Activated naive CD4-positive, alpha-beta T cell treated with anti-CD3 and anti-CD28 coated beads, Interleukin-2, amount 10 ng/mL, durations not matched to agents 7 days and 5 days (primary cell): ENCODE measurements at regions not wholly inside any gene's neighbourhood (a gene's known extent, or its start where the extent isn't known, plus 50 kb on each side); places are given as distances from the start of the nearest gene placed in this dataset.

Experiments used
- CTCF ChIA-PET: fragments of 350-600 bp; sonication (Branson Sonifier 250); formaldehyde crosslinking; loops from one replicate; lab custom pipeline; 2021; ENCODE audit warnings: antibody characterized with exemption; lab: Charles Lee
- DNase-seq: peaks from one replicate; pipeline ENCODE4 v3.0.0-alpha.2; 2020
- H3K27ac Mint-ChIP-seq: one replicate; pipeline ENCODE4 v1.8.0; 2021; ENCODE audit warnings: mild to moderate bottlenecking, moderate library complexity, mixed read lengths
- H3K27me3 Mint-ChIP-seq: one replicate; pipeline ENCODE4 v1.8.0; 2021; ENCODE audit warnings: mild to moderate bottlenecking, mixed read lengths
- H3K36me3 Mint-ChIP-seq: one replicate; pipeline ENCODE4 v1.8.0; 2021; ENCODE audit warnings: mixed read lengths
- H3K4me1 Mint-ChIP-seq: one replicate; pipeline ENCODE4 v1.8.0; 2021; ENCODE audit warnings: mixed read lengths
- H3K4me3 Mint-ChIP-seq: one replicate; pipeline ENCODE4 v1.8.0; 2021; ENCODE audit warnings: mild to moderate bottlenecking, moderate library complexity, mixed read lengths
- H3K9me3 Mint-ChIP-seq: one replicate; pipeline ENCODE4 v1.8.0; 2021; ENCODE audit warnings: mixed read lengths

GRCh38 chr4:129543299-129543698 is 447.3 kb downstream of the C4orf33 start:
- Mint-ChIP-seq H3K9me3 (no peaks in the 10 kb centered on the region), H3K27me3 (no peaks in the 10 kb centered on the region), H3K4me1 (no peaks in the 10 kb centered on the region), H3K4me3 (no peak overlapping the region), H3K36me3 (no peaks in the 10 kb centered on the region), H3K27ac (no peak overlapping the region)
- no peak for DNase-seq
- CTCF ChIA-PET, result no interaction called here

GRCh38 chr4:129545599-129546278 is 449.8 kb downstream of the C4orf33 start:
- Mint-ChIP-seq H3K27ac (no peak overlapping the region), H3K9me3 (no peaks in the 10 kb centered on the region), H3K4me1 (no peaks in the 10 kb centered on the region), H3K27me3 (no peaks in the 10 kb centered on the region), H3K36me3 (no peaks in the 10 kb centered on the region), H3K4me3 (no peak overlapping the region)
- CTCF ChIA-PET, result no interaction called here
- no peak for DNase-seq

- no peak for DNase-seq
Observed at GRCh38 chr4:129546531-129546930, 450.6 kb downstream of the C4orf33 start.

GRCh38 chr4:129550281-129550785 is 454.4 kb downstream of the C4orf33 start:
- Mint-ChIP-seq H3K4me1 (no peaks in the 10 kb centered on the region), H3K27ac (no peak overlapping the region), H3K4me3 (no peak overlapping the region), H3K9me3 (no peaks in the 10 kb centered on the region), H3K27me3 (no peaks in the 10 kb centered on the region), H3K36me3 (no peaks in the 10 kb centered on the region)
- DNase-seq, result no peak
- CTCF ChIA-PET, result no interaction called here

More at GRCh38 chr4:129546531-129546930, 450.6 kb downstream of the C4orf33 start:
- Mint-ChIP-seq H3K4me3 (no peak overlapping the region), H3K9me3 (no peaks in the 10 kb centered on the region), H3K4me1 (no peaks in the 10 kb centered on the region), H3K36me3 (no peaks in the 10 kb centered on the region), H3K27ac (no peak overlapping the region), H3K27me3 (no peaks in the 10 kb centered on the region)
- CTCF ChIA-PET, result no interaction called here

GRCh38 chr4:129561280-129561679 is 465.3 kb downstream of the C4orf33 start:
- no peak for DNase-seq
- Mint-ChIP-seq H3K27ac (no peak overlapping the region), H3K27me3 (no peaks in the 10 kb centered on the region), H3K4me3 (no peak overlapping the region), H3K9me3 (no peaks in the 10 kb centered on the region), H3K4me1 (no peaks in the 10 kb centered on the region), H3K36me3 (no peaks in the 10 kb centered on the region)
- CTCF ChIA-PET, result no interaction called here

DNA sequence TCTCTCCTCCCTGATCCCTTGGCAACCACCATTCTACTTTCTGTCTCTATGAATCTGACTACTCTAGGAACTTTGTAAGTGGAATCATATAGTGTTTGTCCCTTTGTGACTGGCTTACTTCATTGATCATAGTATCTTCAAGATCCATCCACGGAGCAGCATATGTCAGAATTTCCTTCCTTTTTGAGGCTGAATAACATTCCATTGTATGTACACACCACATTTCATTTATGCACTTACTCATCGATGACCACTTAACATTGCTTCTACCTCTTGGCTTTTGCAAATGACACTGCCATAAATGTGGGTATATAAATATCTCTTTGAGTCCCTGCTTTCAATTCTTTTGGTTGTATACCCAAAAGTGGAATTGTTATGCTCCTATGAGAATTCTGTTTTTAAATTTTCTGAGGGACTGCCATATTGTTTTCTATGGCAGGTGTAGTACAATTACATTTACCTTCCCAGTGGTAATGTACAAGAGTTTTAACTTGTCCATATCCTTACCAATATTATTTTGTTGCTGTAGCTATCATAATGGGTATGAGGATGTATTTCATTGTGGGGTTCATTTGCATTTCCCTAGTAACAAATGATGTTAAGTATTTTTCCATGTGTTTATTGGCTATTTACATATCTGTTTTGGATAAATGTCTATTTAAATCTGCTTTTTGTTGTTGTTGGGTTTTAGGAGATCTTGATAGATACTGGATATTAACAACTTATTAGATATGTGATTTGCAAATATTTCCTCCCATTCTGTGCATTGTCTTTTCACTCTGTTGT is 466.1 kb downstream of the C4orf33 start:
- no peak for DNase-seq
- Mint-ChIP-seq H3K4me1 (no peaks in the 10 kb centered on the region), H3K4me3 (no peak overlapping the region), H3K27ac (no peak overlapping the region), H3K27me3 (no peaks in the 10 kb centered on the region), H3K9me3 (no peaks in the 10 kb centered on the region), H3K36me3 (no peaks in the 10 kb centered on the region)
- CTCF ChIA-PET, result no interaction called here

DNA sequence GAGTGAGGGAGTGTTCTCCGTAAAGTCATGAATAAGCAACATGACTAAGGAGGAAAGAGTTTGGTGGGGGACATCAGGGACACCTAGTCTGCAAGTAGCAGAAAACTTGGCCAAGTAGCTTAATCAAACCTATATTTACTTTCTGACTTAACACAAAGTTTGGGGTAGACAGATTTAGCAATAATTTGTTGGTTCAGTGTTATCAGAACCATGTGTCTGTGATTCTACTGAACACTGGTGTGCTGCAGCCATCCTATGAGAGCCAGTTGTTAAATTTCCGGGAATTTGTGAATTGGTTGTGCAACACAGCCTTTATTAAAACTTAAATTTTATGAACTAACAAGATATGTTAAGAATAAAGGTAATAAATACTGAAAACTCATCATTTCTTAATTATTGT is 469.3 kb downstream of the C4orf33 start:
- DNase-seq, result no peak
- Mint-ChIP-seq H3K27me3 (no peaks in the 10 kb centered on the region), H3K4me1 (no peaks in the 10 kb centered on the region), H3K27ac (no peak overlapping the region), H3K9me3 (no peaks in the 10 kb centered on the region), H3K36me3 (no peaks in the 10 kb centered on the region), H3K4me3 (no peak overlapping the region)
- CTCF ChIA-PET, result no interaction called here

GRCh38 chr4:129570326-129570725 is 474.4 kb downstream of the C4orf33 start:
- CTCF ChIA-PET, result no interaction called here
- Mint-ChIP-seq H3K36me3 (no peaks in the 10 kb centered on the region), H3K27me3 (no peaks in the 10 kb centered on the region), H3K9me3 (no peaks in the 10 kb centered on the region), H3K27ac (no peak overlapping the region), H3K4me3 (no peak overlapping the region), H3K4me1 (no peaks in the 10 kb centered on the region)
- DNase-seq, result no peak

- Mint-ChIP-seq H3K27ac (no peak overlapping the region), H3K27me3 (no peaks in the 10 kb centered on the region), H3K9me3 (no peaks in the 10 kb centered on the region), H3K4me3 (no peak overlapping the region), H3K36me3 (no peaks in the 10 kb centered on the region), H3K4me1 (no peaks in the 10 kb centered on the region)
- DNase-seq, result no peak
- CTCF ChIA-PET, result no interaction called here
Observed at GRCh38 chr4:129578336-129578735, 482.4 kb downstream of the C4orf33 start.

GRCh38 chr4:129581305-129581704 is 485.4 kb downstream of the C4orf33 start:
- H3K4me1 Mint-ChIP-seq, result no peaks in the 10 kb centered on the region
- H3K9me3 Mint-ChIP-seq, result no peaks in the 10 kb centered on the region
- CTCF ChIA-PET, result no interaction called here
- no peak overlapping the region for H3K4me3 Mint-ChIP-seq
- no peaks in the 10 kb centered on the region for H3K27me3 Mint-ChIP-seq
- no peak overlapping the region for H3K27ac Mint-ChIP-seq
- no peaks in the 10 kb centered on the region for H3K36me3 Mint-ChIP-seq
- no peak for DNase-seq

- CTCF ChIA-PET, result no interaction called here
- Mint-ChIP-seq H3K27ac (no peak overlapping the region), H3K4me1 (no peaks in the 10 kb centered on the region), H3K9me3 (no peaks in the 10 kb centered on the region), H3K27me3 (no peaks in the 10 kb centered on the region), H3K36me3 (no peaks in the 10 kb centered on the region), H3K4me3 (no peak overlapping the region)
- DNase-seq, result no peak
Observed at GRCh38 chr4:129583868-129584267, 487.9 kb downstream of the C4orf33 start.

- CTCF ChIA-PET, result no interaction called here
- H3K4me3 Mint-ChIP-seq, result no peak overlapping the region
- no peaks in the 10 kb centered on the region for H3K27me3 Mint-ChIP-seq
- H3K4me1 Mint-ChIP-seq, result no peaks in the 10 kb centered on the region
- no peak for DNase-seq
- no peak overlapping the region for H3K27ac Mint-ChIP-seq
- H3K36me3 Mint-ChIP-seq, result no peaks in the 10 kb centered on the region
- H3K9me3 Mint-ChIP-seq, result peaks cover under 1% of the 10 kb centered on the region
Observed at GRCh38 chr4:129598582-129598981, 502.6 kb downstream of the C4orf33 start.

- no peaks in the 10 kb centered on the region for H3K4me1 Mint-ChIP-seq
Observed at GRCh38 chr4:129600898-129601297, 504.9 kb downstream of the C4orf33 start.

GRCh38 chr4:129602447-129602846 is 506.5 kb downstream of the C4orf33 start:
- CTCF ChIA-PET, result no interaction called here
- no peak for DNase-seq
- Mint-ChIP-seq H3K27ac (no peak overlapping the region), H3K4me3 (no peak overlapping the region), H3K4me1 (no peaks in the 10 kb centered on the region), H3K36me3 (no peaks in the 10 kb centered on the region), H3K9me3 (no peaks in the 10 kb centered on the region), H3K27me3 (no peaks in the 10 kb centered on the region)

More at GRCh38 chr4:129600898-129601297, 504.9 kb downstream of the C4orf33 start:
- H3K9me3 Mint-ChIP-seq, result no peaks in the 10 kb centered on the region
- H3K4me3 Mint-ChIP-seq, result no peak overlapping the region
- H3K27ac Mint-ChIP-seq, result no peak overlapping the region
- H3K27me3 Mint-ChIP-seq, result no peaks in the 10 kb centered on the region
- CTCF ChIA-PET, result no interaction called here
- no peaks in the 10 kb centered on the region for H3K36me3 Mint-ChIP-seq
- DNase-seq, result no peak
